HPDE6-E6E7 (cell line): ENCODE measurements at regions not wholly inside any gene's neighbourhood (a gene's known extent, or its start where the extent isn't known, plus 50 kb on each side); places are given as distances from the start of the nearest gene placed in this dataset.
A peak's percentile ranks its signal among the peaks of the same experiment; 100 is the strongest.
"Not testable (repeated sequence)": the region's sequence is repeated elsewhere in the genome, so short reads cannot be mapped to it uniquely, and the experiment has no call there.

Experiments used
- DNase-seq: peaks from one replicate; pipeline ENCODE4 v3.0.0; 2011; ENCODE audit warnings: missing footprints; ENCODE audit errors: extremely low spot score

- DNase-seq, result no peak
Observed at GRCh38 chr2:241957276-241957675, 87.7 kb downstream of the RTP5 start.

- no peak for DNase-seq
Observed at GRCh38 chr2:241958818-241959545, 89.5 kb downstream of the RTP5 start.

- no peak for DNase-seq
Observed at GRCh38 chr2:241959751-241960269, 90.3 kb downstream of the RTP5 start.

- no peak for DNase-seq
Observed at GRCh38 chr2:241961454-241961853, 91.9 kb downstream of the RTP5 start.

GRCh38 chr2:241964133-241964532 lies 94.6 kb downstream of the RTP5 start:
- no peak for DNase-seq

GRCh38 chr2:241965931-241966412 lies 96.4 kb downstream of the RTP5 start:
- peak; percentile 66 for DNase-seq

GRCh38 chr2:241966647-241967466 lies 97.3 kb downstream of the RTP5 start:
- DNase-seq, result no peak

GRCh38 chr2:241967467-241968144 lies 98.1 kb downstream of the RTP5 start:
- DNase-seq, result no peak

GRCh38 chr2:241968417-241968816 lies 98.9 kb downstream of the RTP5 start:
- DNase-seq, result no peak

- not testable (repeated sequence) for DNase-seq
Observed at GRCh38 chr2:241969182-241969581, 99.7 kb downstream of the RTP5 start.

GRCh38 chr2:241970716-241971115 lies 101.2 kb downstream of the RTP5 start:
- DNase-seq, result no peak

GRCh38 chr2:241974096-241974495 lies 104.6 kb downstream of the RTP5 start:
- no peak for DNase-seq

GRCh38 chr2:241974851-241975592 lies 105.5 kb downstream of the RTP5 start:
- DNase-seq, result no peak

- no peak for DNase-seq
Observed at GRCh38 chr2:241975593-241976284, 106.2 kb downstream of the RTP5 start.

GRCh38 chr2:241976296-241976695 lies 106.8 kb downstream of the RTP5 start:
- DNase-seq, result no peak

GRCh38 chr2:241977557-241978300 lies 108.2 kb downstream of the RTP5 start:
- no peak for DNase-seq

GRCh38 chr2:241978670-241979069 lies 109.1 kb downstream of the RTP5 start:
- no peak for DNase-seq

- no peak for DNase-seq
Observed at GRCh38 chr2:241980193-241980592, 110.7 kb downstream of the RTP5 start.

- DNase-seq, result no peak
Observed at GRCh38 chr2:241981076-241981700, 111.7 kb downstream of the RTP5 start.
